H9 (cell line): ENCODE measurements at regions not wholly inside any gene's neighbourhood (a gene's known extent, or its start where the extent isn't known, plus 50 kb on each side); places are given as distances from the start of the nearest gene placed in this dataset.

Experiments
- DNase-seq: peaks from one replicate; pipeline ENCODE4 v3.0.0-alpha.2; 2017
- H2AFZ ChIP-seq: one replicate; pipeline ENCODE4 v1.6.1; 2013; ENCODE audit warnings: mild to moderate bottlenecking, low read length, control low read depth, moderate library complexity
- H2AK5ac ChIP-seq: 2 replicates; pipeline ENCODE4 v1.6.1; 2013; ENCODE audit warnings: low read length, control low read depth, mixed read lengths; ENCODE audit not compliant: insufficient read length
- H2BK120ac ChIP-seq: one replicate; pipeline ENCODE4 v1.6.1; 2013; ENCODE audit warnings: low read depth, mild to moderate bottlenecking, low read length, control low read depth, inconsistent platforms; ENCODE audit not compliant: poor library complexity, severe bottlenecking
- H2BK12ac ChIP-seq: 2 replicates; pipeline ENCODE4 v1.6.1; 2013; ENCODE audit warnings: low read length, control low read depth, mixed read lengths, low read depth; ENCODE audit not compliant: insufficient read length
- H2BK15ac ChIP-seq: 2 replicates; pipeline ENCODE4 v1.6.1; 2013; ENCODE audit warnings: low read depth, low read length, control low read depth
- H2BK20ac ChIP-seq: one replicate; pipeline ENCODE4 v1.6.1; 2013; ENCODE audit warnings: low read depth, mild to moderate bottlenecking, low read length, control low read depth, inconsistent platforms; ENCODE audit not compliant: poor library complexity, severe bottlenecking
- H2BK5ac ChIP-seq: 2 replicates; pipeline ENCODE4 v1.6.1; 2013; ENCODE audit warnings: low read length, control low read depth, mixed read lengths; ENCODE audit not compliant: insufficient read length
- H3K14ac ChIP-seq: 2 replicates; pipeline ENCODE4 v1.6.1; 2013; ENCODE audit warnings: low read length, control low read depth; ENCODE audit not compliant: insufficient read depth
- H3K18ac ChIP-seq: 2 replicates; pipeline ENCODE4 v1.6.1; 2013; ENCODE audit warnings: low read depth, mild to moderate bottlenecking, mixed read lengths, low read length, control low read depth; ENCODE audit not compliant: insufficient read length
- H3K23ac ChIP-seq: 2 replicates; pipeline ENCODE4 v1.6.1; 2013; ENCODE audit warnings: low read length, control low read depth, mixed read lengths, low read depth; ENCODE audit not compliant: insufficient read length
- H3K23me2 ChIP-seq: 2 replicates; pipeline ENCODE4 v1.6.1; 2013; ENCODE audit warnings: low read depth, mild to moderate bottlenecking, mixed read lengths, low read length, control low read depth; ENCODE audit not compliant: insufficient read length, poor library complexity, severe bottlenecking
- H3K27ac ChIP-seq: 2 replicates; pipeline ENCODE4 v1.5.1; 2013; ENCODE audit warnings: low read length, control low read depth, mixed read lengths, low read depth; ENCODE audit not compliant: insufficient read length
- H3K27me3 ChIP-seq: 2 replicates; pipeline ENCODE4 v1.6.1; 2013; ENCODE audit warnings: low read length, control low read depth, inconsistent platforms; ENCODE audit not compliant: insufficient read depth
- H3K4ac ChIP-seq: 2 replicates; pipeline ENCODE4 v1.6.1; 2013; ENCODE audit warnings: low read depth, mild to moderate bottlenecking, control low read depth, inconsistent platforms, low read length, moderate library complexity
- H3K4me1 ChIP-seq: 2 replicates; pipeline ENCODE4 v1.6.1; 2013; ENCODE audit warnings: low read length, control low read depth, inconsistent platforms; ENCODE audit not compliant: insufficient read depth
- H3K4me2 ChIP-seq: 2 replicates; pipeline ENCODE4 v1.6.1; 2013; ENCODE audit warnings: low read length, control low read depth, mixed read lengths; ENCODE audit not compliant: insufficient read length, insufficient read depth
- H3K56ac ChIP-seq: 2 replicates; pipeline ENCODE4 v1.6.1; 2013; ENCODE audit warnings: low read depth, mild to moderate bottlenecking, mixed read lengths, low read length, control low read depth; ENCODE audit not compliant: insufficient read length
- H3K79me1 ChIP-seq: 2 replicates; pipeline ENCODE4 v1.6.1; 2013; ENCODE audit warnings: low read depth, mild to moderate bottlenecking, moderate library complexity, low read length, control low read depth, inconsistent platforms; ENCODE audit not compliant: insufficient read depth, poor library complexity, severe bottlenecking
- H3K79me2 ChIP-seq: 2 replicates; pipeline ENCODE4 v1.6.1; 2013; ENCODE audit warnings: low read length, control low read depth, inconsistent platforms; ENCODE audit not compliant: insufficient read depth
- H3K9ac ChIP-seq: 2 replicates; pipeline ENCODE4 v1.6.1; 2013; ENCODE audit warnings: low read length, control low read depth, mixed read lengths; ENCODE audit not compliant: insufficient read length; ENCODE audit errors: extremely low read depth
- H3K9me3 ChIP-seq: one replicate; pipeline ENCODE4 v1.6.1; 2013; ENCODE audit warnings: low read depth, low read length, inconsistent platforms; ENCODE audit not compliant: control insufficient read depth
- H3T11ph ChIP-seq: one replicate; pipeline ENCODE4 v1.6.1; 2013; ENCODE audit warnings: mild to moderate bottlenecking, low read length, control low read depth, inconsistent platforms
- H4K20me1 ChIP-seq: one replicate; pipeline ENCODE4 v1.6.1; 2013; ENCODE audit not compliant: control insufficient read depth, insufficient read length, insufficient read depth
- H4K5ac ChIP-seq: 2 replicates; pipeline ENCODE4 v1.6.1; 2013; ENCODE audit warnings: low read depth, mild to moderate bottlenecking, mixed read lengths, low read length, control low read depth; ENCODE audit not compliant: insufficient read length
- H4K8ac ChIP-seq: replicated peaks from 2 replicates; pipeline ENCODE4 v1.6.1; 2013; ENCODE audit warnings: low read length, control low read depth, mixed read lengths, low read depth; ENCODE audit not compliant: insufficient read length
- H4K91ac ChIP-seq: 2 replicates; pipeline ENCODE4 v1.6.1; 2013; ENCODE audit warnings: low read depth, mild to moderate bottlenecking, moderate library complexity, mixed read lengths, low read length, control low read depth; ENCODE audit not compliant: insufficient read length
- H3K27ac Mint-ChIP-seq, 3 experiments: 2 replicates in 2 of 3; 3 replicates in 1 of 3; pipeline ENCODE4 v1.8.0; 2020 to 2021; ENCODE audit warnings: mixed read lengths in 3 of 3, mild to moderate bottlenecking in 1 of 3, moderate library complexity in 1 of 3
- H3K27me3 Mint-ChIP-seq: 2 replicates; pipeline ENCODE4 v1.8.0; 2021; ENCODE audit warnings: low read depth, mild to moderate bottlenecking, moderate library complexity, mixed read lengths
- H3K36me3 Mint-ChIP-seq, 3 experiments: 2 replicates in 2 of 3; 3 replicates in 1 of 3; pipeline ENCODE4 v1.8.0; 2020 to 2021; ENCODE audit warnings: low read depth in 3 of 3, mixed read lengths in 3 of 3; ENCODE audit not compliant: insufficient read depth in 1 of 3
- H3K4me1 Mint-ChIP-seq, 2 experiments: 2 replicates each; pipeline ENCODE4 v1.8.0; 2020; ENCODE audit warnings: mixed read lengths in 2 of 2
- H3K4me3 Mint-ChIP-seq, 2 experiments: 2 replicates in 1 of 2; 3 replicates in 1 of 2; pipeline ENCODE4 v1.8.0; 2020 to 2021; ENCODE audit warnings: mild to moderate bottlenecking in 2 of 2, mixed read lengths in 2 of 2, moderate library complexity in 1 of 2
- H3K9me3 Mint-ChIP-seq, 2 experiments: 2 replicates in 1 of 2; 3 replicates in 1 of 2; pipeline ENCODE4 v1.8.0; 2020; ENCODE audit warnings: mild to moderate bottlenecking in 2 of 2, mixed read lengths in 2 of 2, moderate library complexity in 1 of 2
- CTCF ChIP-seq: fragments of 200-600 bp; sonication (generic); conservative IDR thresholded peaks from 3 replicates; pipeline ENCODE4 v1.8.0; 2021; ENCODE audit warnings: antibody characterized with exemption, mild to moderate bottlenecking
- WGBS: extraction: QIAGEN DNeasy Blood & Tissue Kit; methylation state at CpG from one replicate; pipeline ENCODE4 v1.1.7; 2013; ENCODE audit warnings: missing lambda C conversion rate, low lambda C conversion rate, mixed read lengths; ENCODE audit not compliant: insufficient read length; ENCODE audit errors: extremely low coverage; 5-methylcytosine and 5-hydroxymethylcytosine counted together

GRCh38 chr1:118323246-118323645 is 138.2 kb upstream of the SPAG17 start:
- H3K4me1 Mint-ChIP-seq = no peaks in the 10 kb centered on the region

More at GRCh38 chr1:118323246-118323645, 138.2 kb upstream of the SPAG17 start:
- no peak overlapping the region for H2BK20ac ChIP-seq
- Mint-ChIP-seq H3K9me3 (no peaks in the 10 kb centered on the region; a peak in 1 of 5 replicates), H3K27me3 (no peaks in the 10 kb centered on the region), H3K4me3 (no peak overlapping the region), H3K27ac (no peak overlapping the region), H3K36me3 (no peaks in the 10 kb centered on the region)
- no peaks in the 10 kb centered on the region for H3K27me3 ChIP-seq
- no peak overlapping the region for H2AK5ac ChIP-seq
- no peak overlapping the region for H2BK120ac ChIP-seq
- TF ChIP-seq CTCF = no peak
- H3K4me2 ChIP-seq = no peak overlapping the region
- H2BK15ac ChIP-seq = no peak overlapping the region
- no peak overlapping the region for H2BK12ac ChIP-seq
- H3K4me1 ChIP-seq = no peaks in the 10 kb centered on the region
- no CpG with 5 or more reads among the region's 1 CpG for WGBS
- no peak overlapping the region for H3K9ac ChIP-seq
- DNase-seq = no peak
- H3K79me2 ChIP-seq = no peaks in the 10 kb centered on the region
- H3K27ac ChIP-seq = no peak overlapping the region
- H2AFZ ChIP-seq = no peak overlapping the region
- H3K23me2 ChIP-seq = no peaks in the 10 kb centered on the region
- H3K4ac ChIP-seq = no peak overlapping the region
- no peak overlapping the region for H3K18ac ChIP-seq
- H4K8ac ChIP-seq = no peak overlapping the region
- no peaks in the 10 kb centered on the region for H3K9me3 ChIP-seq
- H4K91ac ChIP-seq = no peak overlapping the region
- H4K5ac ChIP-seq = no peak overlapping the region
- H4K20me1 ChIP-seq = no peaks in the 10 kb centered on the region
- H3K23ac ChIP-seq = no peak overlapping the region
- H3K56ac ChIP-seq = no peak overlapping the region
- no peak overlapping the region for H2BK5ac ChIP-seq
- no peak overlapping the region for H3K14ac ChIP-seq
- no peak overlapping the region for H3T11ph ChIP-seq
- H3K79me1 ChIP-seq = no peaks in the 10 kb centered on the region
